GM10248 (cell line): ENCODE measurements at regions not wholly inside any gene's neighbourhood (a gene's known extent, or its start where the extent isn't known, plus 50 kb on each side); places are given as distances from the start of the nearest gene placed in this dataset.

Experiments used
- CTCF ChIA-PET: fragments of 300-600 bp; sonication (Branson Sonifier 250); formaldehyde crosslinking; extraction: SDS; loops from one replicate; lab custom pipeline; 2021; ENCODE audit warnings: antibody characterized with exemption; lab: Yijun Ruan, JAX
- POLR2A ChIA-PET: fragments of 350-650 bp; sonication (Branson Sonifier 250); formaldehyde crosslinking; extraction: SDS; loops from one replicate; lab custom pipeline; 2020; ENCODE audit warnings: antibody characterized with exemption; lab: Yijun Ruan, JAX
- DNase-seq: peaks from one replicate; pipeline ENCODE4 v3.0.0; 2012; ENCODE audit errors: extremely low spot score
- CTCF ChIP-seq: IDR thresholded peaks from 2 replicates; pipeline ENCODE4 v1.5.1; 2012; ENCODE audit warnings: mild to moderate bottlenecking, low read depth; ENCODE audit errors: extremely low read depth, missing control alignments, control extremely low read depth

- POLR2A ChIA-PET: no interaction called here
Observed at GRCh38 chr5:34486160-34486848, 169.8 kb upstream of the RAI14 start.

GRCh38 chr5:34486849-34487158 is 169.3 kb upstream of the RAI14 start:
- no peak for TF ChIP-seq CTCF
- POLR2A ChIA-PET: no interaction called here
- DNase-seq: no peak
- CTCF ChIA-PET: interaction anchor here (1.2 to 6.5 kb wide), 25 partner anchors 10 to 516 kb away, joined by 3 to 104 read pairs (median 6); no protein-coding TSS in a partner anchor

More at GRCh38 chr5:34486160-34486848, 169.8 kb upstream of the RAI14 start:
- CTCF ChIA-PET: interaction anchor here (0.5 to 6.5 kb wide), 41 partner anchors 10 to 517 kb away, joined by 3 to 104 read pairs (median 4); partner anchors contain the start of genes BRIX1 and RAD1
- TF ChIP-seq CTCF: peak; percentile 87
- DNase-seq: peak; percentile 65

GRCh38 chr5:34487159-34487879 is 168.8 kb upstream of the RAI14 start:
- no peak for TF ChIP-seq CTCF
- POLR2A ChIA-PET: no interaction called here
- no peak for DNase-seq
- CTCF ChIA-PET: interaction anchor here (1.3 to 6.5 kb wide), 17 partner anchors 9 to 516 kb away, joined by 3 to 104 read pairs (median 9); no protein-coding TSS in a partner anchor

- ChIA-PET POLR2A (no interaction called here), CTCF (interaction anchor here (1.1 to 6.5 kb wide), 8 partner anchors 9 to 416 kb away, joined by 3 to 104 read pairs (median 12); no protein-coding TSS in a partner anchor)
- DNase-seq: no peak
- no peak for TF ChIP-seq CTCF
Observed at GRCh38 chr5:34487956-34488355, 168.2 kb upstream of the RAI14 start.

GRCh38 chr5:34488984-34489383 is 167.1 kb upstream of the RAI14 start:
- POLR2A ChIA-PET: no interaction called here
- TF ChIP-seq CTCF: no peak
- CTCF ChIA-PET: interaction anchor here (1.1 to 6.5 kb wide), 6 partner anchors 12 to 415 kb away, joined by 3 to 104 read pairs (median 4); no protein-coding TSS in a partner anchor
- DNase-seq: no peak

- TF ChIP-seq CTCF: no peak
- ChIA-PET CTCF (interaction anchor here (0.9 to 6.5 kb wide), 3 partner anchors 15 to 513 kb away, joined by 3 to 104 read pairs (median 6); no protein-coding TSS in a partner anchor), POLR2A (no interaction called here)
- no peak for DNase-seq
Observed at GRCh38 chr5:34490506-34491250, 165.4 kb upstream of the RAI14 start.
